NCI-H2107 (cell line): ENCODE measurements at regions not wholly inside any gene's neighbourhood (a gene's known extent, or its start where the extent isn't known, plus 50 kb on each side); places are given as distances from the start of the nearest gene placed in this dataset.
"Not testable (repeated sequence)": the region's sequence is repeated elsewhere in the genome, so short reads cannot be mapped to it uniquely, and the experiment has no call there.

Experiments
- DNase-seq: peaks from one replicate; lab custom pipeline; 2025; lab: John Stamatoyannopoulos, UW

GRCh38 chr4:177948853-177949252, 506.6 kb upstream of the AGA start:
- no peak for DNase-seq

- DNase-seq = no peak
Observed at GRCh38 chr4:177951026-177951425, 508.8 kb upstream of the AGA start.

DNA sequence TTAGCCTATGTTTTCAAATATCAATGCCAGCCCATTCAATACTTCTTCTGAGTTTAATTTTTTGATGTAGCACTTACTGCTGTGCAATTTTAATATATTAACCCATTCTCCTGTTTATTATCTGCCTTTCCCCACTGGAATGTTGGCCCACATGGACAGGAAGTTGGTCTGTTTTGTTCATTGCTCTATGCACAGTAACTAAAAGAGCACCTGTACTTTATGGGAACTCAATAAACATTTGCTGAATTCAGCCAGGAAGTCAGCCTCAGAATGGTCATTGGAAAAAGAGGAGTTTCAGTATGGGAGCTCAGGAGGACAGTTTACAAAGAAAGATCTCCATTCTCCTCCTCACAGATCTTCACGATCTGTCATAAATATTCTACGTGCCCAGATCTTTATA, 510.5 kb upstream of the AGA start:
- no peak for DNase-seq

DNA sequence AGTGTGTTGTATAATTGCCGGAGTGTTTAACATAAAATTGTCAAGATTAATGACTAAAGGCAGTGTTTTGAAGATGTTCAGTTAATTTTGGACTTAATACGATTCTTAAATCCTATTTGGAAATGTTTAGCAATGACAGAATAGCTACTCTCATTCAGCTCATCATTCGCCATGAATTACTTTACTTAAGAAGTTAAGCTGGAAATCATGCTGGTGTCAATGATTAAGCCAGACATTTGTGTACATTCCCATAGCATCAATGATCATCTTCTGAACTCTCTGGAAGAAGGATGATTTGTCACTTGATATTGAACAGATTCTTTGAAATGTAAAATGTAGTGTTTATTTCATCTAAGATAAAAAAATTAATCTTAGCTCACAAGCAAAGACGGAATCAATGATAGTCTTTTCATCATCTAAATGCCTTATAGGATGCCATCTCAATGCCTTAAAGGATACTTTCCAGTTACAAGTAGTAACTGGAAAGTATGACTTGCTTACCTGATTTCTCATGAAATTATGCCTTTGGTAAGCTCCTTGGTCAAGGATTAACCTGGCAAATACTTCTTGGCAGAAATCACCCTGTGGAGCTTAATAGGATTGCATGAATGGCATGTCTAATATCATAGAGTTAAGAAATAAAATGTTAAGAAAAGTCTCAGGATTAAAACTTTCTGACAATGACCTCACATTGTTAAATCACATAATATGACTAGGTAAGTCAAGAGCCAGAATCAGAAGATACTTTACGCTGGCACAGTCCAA, 515.5 kb upstream of the AGA start:
- DNase-seq = no peak

DNA sequence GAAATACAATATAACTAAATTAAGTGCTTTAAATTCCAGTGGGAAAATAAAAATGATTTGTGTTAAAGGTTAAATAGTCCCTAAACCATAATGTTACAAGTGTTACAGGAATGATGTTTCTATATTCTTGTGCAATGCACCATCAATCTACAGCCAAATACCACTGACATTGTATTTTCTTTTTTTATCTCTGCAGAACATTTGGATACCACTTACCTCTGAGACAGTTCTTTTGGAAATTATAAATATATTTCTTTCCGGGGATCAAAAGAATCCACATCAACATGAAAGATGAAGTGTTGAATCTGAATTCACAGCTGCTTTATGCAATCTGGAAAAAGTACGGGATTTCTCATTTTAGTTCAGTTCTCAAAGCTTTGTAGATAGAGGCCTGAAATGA, 518.3 kb upstream of the AGA start:
- DNase-seq = no peak

DNA sequence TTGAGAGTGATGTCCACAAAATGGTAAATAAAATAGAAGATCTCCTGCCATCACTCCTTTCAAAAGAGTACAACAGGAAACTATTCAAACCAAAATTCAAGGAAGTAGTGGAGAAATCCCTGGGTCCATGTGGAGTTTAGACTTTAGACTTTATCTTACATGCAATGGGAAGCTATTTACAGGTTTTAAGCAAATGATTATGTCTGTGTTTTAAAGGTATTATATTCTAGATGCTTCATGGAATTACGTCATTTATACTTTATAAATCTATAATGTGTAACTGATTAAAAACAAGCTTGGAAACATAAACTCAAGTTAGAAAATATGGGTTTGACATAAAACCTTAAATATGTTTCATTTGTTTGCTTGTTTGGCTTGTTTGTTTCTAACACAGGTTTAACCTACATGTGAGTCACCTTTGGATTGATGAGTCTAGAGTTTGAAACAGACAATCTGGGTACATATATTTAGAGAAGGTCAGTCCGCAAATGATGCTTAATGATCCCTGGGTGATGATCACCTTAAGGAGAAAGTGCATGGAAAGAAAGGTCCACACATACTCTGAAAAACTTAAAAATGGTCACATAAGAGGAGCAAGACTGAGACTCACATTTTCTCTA, 519.6 kb upstream of the AGA start:
- DNase-seq = no peak

DNA sequence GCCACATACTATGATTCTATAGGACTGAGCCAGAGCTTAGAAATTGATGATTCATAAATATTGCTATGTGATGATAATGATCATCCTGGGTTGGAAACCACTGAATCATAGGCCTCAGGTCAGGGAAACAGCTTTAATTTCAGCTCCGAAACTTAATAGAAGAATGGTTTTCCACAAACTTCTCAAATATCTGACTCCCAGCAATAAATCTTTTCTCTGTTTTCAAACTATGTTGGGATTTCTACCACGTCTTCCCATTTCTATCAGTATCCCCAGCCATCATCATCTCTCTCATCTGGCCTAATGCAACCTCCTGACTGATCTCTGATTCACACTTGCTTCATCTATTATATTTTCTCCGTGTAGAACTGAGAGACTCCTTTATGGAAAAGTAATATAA, 521.8 kb upstream of the AGA start:
- no peak for DNase-seq

DNA sequence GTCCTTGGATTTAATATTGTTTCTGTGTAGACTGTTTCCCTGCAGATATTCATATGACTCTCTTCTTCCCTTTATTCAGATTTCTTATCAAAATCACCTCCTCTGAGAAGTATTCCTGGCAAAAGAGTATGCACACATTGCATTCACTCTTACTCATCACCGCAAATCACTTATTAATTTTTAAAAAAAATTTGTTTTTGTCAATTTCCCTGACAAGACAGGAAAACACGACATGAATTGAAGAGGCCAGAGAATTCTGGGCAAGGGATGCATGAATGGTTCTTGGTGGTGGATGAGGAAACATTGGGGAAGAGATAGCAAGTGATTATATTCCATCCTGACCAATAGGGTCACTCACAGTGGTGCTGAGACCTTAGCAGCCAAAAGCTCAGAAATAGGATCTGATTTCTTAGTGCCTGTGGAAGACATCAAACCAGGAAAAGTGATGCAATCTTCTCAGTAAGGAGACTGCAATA, 522.5 kb upstream of the AGA start:
- no peak for DNase-seq

DNA sequence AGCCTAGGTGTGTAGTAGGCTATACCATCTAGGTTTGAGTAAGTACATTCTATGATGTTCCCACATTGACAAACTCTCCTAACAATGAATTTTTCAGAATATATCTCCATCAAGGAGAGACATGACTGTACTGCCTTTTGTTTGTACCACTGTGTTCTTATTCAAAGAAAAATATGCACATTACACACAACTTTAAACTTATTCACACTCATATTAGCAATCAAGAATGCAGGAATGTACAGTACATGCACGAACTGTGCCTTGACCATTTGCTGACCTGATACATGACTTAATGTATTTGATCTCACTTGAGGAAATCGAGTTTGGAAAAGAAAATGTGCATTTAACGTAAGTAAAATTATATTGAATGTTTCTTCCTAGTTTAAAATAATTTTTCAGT, 525.1 kb upstream of the AGA start:
- no peak for DNase-seq

GRCh38 chr4:177968817-177969442, 526.7 kb upstream of the AGA start:
- DNase-seq = no peak

- DNase-seq = no peak
Observed at GRCh38 chr4:177974461-177974860, 532.2 kb upstream of the AGA start.

DNA sequence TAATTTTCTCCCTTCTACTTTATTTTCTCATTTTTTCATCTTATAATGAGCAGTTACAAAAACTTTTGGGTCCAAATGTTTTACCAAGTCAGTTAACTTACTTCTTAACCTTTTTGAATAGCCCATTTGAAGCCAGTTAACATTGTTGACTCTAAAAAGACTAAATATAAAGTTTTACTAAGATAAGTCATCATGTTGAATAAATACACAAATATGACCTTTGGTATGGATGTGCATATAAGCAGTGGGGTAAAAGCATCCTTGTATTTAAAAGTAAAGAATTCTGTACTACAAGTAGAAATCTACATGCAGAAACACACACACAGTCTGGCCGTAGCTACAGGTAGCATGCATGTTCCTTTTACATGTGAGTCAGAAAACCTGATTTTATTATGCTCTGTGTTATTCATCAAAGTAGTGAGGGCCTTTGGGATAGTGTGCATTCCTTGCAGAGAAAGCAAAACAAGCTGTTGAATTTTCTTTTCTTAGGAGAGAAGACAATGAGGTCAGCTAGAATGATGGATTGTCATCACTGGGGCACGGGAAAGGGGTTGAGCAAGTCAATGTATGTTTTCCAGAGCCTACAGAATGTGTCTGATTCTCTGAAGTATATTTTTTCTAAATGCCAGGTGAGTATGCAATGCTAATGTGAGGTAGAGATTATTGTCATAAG, 533.2 kb upstream of the AGA start:
- no peak for DNase-seq

DNA sequence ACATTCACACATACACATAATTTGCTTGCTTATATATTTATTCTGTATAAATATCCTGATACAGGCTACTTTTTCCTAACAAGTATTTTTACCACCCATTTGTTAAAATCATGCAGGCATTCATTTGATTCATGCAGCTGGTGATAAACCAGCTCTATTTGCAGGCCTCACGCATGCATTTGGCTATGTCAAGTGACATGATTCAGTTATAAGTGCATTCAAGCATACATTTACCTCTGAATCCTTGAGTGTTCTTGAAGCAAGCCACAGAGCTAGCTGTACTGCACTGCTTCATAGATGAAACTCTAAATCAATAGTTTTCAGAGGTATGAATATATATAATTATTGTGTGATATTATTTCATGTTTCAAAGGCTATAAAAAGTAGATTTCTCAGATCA, 544.0 kb upstream of the AGA start:
- DNase-seq = no peak

DNA sequence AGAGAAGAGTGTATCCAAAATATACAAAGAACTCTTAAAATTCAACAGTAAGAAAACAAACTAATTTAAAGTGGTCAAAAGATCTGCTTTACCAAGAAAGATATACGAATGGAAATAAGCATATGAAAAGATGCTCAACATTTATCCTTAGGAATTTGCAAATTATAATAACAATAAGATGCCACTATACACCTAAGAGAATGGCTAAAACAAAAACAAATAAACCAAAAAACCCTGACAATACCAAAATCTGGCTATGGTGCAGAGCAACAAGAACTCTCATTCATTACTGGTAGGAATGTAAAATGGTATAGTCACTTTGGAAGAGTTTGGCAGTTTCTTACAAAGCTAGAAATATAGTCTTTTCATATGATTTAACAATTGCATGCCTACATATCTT, 545.7 kb upstream of the AGA start:
- DNase-seq = no peak

DNA sequence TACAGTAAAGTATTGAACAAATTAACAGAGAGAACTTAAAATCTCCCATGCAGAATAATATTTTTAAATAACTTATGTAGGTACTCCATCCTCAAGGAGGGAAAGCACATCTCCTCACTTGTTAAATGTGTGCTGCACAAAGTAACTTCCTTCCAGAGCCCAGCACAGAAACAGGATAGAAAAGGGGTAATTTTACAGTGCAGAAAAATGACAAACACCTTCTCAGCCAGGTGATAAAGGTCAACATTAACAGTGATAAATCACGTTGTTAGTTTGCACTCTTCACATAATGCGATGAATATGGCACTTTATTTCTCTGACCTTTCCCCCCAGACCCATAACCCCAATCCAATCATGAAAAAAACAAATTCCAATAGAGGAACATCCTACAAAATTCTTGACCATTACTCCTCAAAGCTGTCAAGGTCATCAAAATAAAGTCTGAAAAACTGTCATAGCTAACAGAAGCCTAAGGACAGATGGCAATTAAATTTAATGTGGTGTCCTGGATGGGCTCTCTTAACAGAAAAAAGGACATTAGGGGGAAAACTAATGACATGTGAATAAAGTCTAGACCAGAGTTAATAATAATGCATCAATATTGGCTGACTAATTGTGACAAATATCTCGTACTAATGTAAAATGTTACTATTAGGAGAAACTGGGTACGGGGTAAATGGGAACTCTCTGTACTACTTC, 547.4 kb upstream of the AGA start:
- DNase-seq = no peak

- no peak for DNase-seq
Observed at GRCh38 chr4:178003098-178003657, 560.9 kb upstream of the AGA start.

DNA sequence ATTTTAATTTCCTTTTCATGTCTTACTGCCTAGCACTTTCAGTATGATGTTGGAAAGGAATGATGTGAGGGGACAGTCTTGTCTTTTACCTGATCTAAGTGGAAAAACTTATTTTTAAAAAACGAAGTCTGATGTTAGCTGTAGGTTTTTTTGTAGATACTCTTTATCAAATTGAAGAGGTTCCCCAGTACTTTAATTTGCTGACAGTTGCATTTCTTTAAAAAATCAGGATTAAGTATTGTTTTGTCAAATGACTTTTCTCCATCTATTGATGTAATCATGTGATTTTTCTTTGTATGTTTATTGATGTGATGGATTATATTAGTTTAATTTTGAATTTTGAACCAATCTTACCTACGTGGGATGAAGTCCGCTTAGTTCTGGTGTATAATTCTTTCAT, 568.4 kb upstream of the AGA start:
- no peak for DNase-seq

DNA sequence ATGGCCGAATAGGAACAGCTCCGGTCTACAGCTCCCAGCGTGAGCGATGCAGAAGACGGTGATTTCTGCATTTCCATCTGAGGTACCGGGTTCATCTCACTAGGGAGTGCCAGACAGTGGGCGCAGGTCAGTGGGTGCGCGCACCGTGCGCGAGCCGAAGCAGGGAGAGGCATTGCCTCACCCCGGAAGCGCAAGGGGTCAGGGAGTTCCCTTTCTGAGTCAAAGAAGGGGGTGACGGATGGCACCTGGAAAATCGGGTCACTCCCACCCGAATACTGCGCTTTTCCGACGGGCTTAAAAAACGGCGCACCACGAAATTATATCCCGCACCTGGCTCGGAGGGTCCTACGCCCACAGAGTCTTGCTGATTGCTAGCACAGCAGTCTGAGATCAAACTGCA, 572.8 kb upstream of the AGA start:
- not testable (repeated sequence) for DNase-seq

DNA sequence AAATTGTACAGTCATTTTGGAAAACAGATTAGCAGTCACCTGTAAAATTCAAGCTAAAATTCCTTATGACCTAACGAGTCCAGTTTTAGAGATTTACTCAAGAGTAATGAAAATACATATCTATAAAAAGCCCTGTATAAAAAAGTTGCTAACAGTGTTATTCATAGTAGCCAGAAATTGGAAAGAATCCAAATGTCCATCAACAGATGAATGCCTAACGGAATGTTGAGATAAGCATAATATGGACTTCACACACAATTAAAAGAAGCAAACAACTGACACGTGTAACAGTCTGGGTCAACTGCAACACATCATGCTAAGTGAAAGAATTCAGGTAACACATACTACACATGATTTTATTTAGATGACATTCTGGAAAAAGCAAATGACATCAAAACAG, 584.8 kb upstream of the AGA start:
- no peak for DNase-seq

DNA sequence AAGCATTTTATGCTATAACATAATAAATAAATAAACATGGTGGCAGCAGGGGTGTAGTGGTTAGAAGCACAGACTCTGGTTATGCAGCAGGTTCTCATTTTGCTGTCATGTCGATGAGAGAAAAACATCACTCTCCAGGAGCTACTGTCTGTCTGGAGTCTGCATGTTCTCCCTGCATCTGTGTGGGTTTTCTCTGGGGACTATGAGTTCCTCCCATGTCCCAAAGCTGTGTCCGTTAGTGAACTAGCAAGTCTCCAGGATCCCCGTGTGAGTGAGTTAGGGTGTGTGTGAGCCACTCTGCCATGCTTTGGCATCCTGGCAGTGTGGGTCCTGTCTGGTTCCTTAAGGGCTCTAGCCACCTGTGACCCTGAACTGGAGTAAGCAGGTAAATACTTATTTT, 585.6 kb upstream of the AGA start:
- DNase-seq = no peak

DNA sequence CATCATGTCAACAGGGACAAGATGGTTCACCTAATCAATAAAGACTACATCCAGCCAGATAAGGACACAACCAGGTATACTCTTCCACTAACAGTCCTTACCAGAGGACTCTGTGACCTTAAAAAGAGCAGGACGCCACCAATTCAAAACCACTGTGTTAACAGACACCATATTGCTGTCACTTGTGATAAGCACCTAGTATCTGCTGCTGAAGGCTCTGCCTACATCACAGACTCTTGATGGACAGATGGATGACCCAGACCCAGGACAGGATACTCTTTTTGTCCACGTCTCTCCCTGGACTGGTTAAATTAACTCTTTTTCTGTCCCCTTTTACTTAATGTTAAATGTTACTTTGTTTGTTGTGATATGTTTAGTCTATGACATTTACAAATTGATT, 586.2 kb upstream of the AGA start:
- no peak for DNase-seq
